ENCODE measurements at regions not wholly inside any gene's neighbourhood (a gene's known extent, or its start where the extent isn't known, plus 50 kb on each side); places are given as distances from the start of the nearest gene placed in this dataset.
"Not testable (repeated sequence)": the region's sequence is repeated elsewhere in the genome, so short reads cannot be mapped to it uniquely, and the experiment has no call there.

DNA sequence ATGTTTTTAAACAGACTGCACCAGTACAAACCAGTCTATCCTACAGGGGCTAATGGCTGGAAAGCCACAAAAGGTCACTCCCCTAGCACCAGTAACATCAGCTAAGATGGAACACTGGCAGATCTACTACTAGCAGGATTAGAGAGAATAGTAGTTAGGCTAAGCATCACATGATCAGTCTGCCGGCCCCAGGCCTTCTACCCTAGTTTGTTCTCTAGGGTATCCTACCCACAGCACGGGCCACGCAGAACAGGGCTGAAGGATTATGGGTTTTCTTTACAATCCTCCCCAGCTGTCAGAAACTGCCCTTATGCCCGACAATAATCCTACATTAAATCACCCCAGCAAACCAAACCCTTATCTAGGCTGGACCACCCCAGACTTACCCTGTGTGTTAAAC lies 156.0 kb downstream of the LY86 start:
- H3K36me3 ChIP-seq: no peaks in the 10 kb centered on the region
- no peak for ATAC-seq
- no peaks in the 10 kb centered on the region for H3K9me3 ChIP-seq
- no peak for TF ChIP-seq POLR2A (IDR thresholded peaks at IDR 0.05)
- TF ChIP-seq, protein P1, sequence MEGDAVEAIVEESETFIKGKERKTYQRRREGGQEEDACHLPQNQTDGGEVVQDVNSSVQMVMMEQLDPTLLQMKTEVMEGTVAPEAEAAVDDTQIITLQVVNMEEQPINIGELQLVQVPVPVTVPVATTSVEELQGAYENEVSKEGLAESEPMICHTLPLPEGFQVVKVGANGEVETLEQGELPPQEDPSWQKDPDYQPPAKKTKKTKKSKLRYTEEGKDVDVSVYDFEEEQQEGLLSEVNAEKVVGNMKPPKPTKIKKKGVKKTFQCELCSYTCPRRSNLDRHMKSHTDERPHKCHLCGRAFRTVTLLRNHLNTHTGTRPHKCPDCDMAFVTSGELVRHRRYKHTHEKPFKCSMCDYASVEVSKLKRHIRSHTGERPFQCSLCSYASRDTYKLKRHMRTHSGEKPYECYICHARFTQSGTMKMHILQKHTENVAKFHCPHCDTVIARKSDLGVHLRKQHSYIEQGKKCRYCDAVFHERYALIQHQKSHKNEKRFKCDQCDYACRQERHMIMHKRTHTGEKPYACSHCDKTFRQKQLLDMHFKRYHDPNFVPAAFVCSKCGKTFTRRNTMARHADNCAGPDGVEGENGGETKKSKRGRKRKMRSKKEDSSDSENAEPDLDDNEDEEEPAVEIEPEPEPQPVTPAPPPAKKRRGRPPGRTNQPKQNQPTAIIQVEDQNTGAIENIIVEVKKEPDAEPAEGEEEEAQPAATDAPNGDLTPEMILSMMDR (IDR thresholded peaks at IDR 0.05): no peak
- DNase-seq: no peak
- no peak overlapping the region for H3K4me3 ChIP-seq
- intact Hi-C loops (cut with DNase I): loop anchor here in 2 of 10 donors (10.0 kb wide), 2 partner anchors 80 to 250 kb away; no protein-coding TSS in a partner anchor
- no peaks in the 10 kb centered on the region for H3K27me3 ChIP-seq
- H3K27ac ChIP-seq: no peak overlapping the region
- WGBS, 4 donors: 73 to 81% (median 77%) methylated on average over 4 of the region's 4 CpGs
- peaks cover 0 to 55% (median 18%) of the 10 kb centered on the region in 12 donors for H3K4me1 ChIP-seq

DNA sequence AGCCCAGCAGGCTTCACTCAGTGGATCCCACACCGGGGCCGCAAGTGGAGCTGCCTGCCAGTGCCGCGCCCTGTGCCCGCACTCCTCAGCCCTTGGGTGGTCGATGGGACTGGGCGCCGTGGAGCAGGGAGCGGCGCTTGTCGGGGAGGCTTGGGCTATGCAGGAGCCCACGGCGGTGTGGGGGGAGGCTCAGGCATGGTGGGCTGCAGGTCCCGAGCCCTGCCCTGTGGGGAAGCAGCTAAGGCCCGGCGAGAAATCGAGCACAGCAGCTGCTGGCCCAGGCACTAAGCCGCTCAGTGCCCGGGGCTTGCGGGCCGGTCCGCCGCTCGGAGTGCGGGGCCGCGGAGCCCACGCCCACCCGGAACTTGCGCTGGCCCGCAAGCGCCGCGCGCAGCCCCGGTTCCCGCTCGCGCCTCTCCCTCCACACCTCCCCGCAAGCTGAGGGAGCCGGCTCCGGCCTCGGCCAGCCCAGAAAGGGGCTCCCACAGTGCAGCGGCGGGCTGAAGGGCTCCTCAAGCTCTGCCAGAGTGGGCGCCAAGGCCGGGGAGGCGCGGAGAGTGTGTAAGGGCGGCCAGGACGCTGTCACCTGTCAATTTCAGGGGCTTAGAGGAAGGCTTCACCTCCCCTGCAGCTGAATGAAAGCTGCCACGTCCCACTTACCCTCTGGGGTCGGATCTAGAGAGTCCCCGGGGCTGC lies 157.3 kb downstream of the LY86 start:
- Histone ChIP-seq H3K4me3 (peak overlapping the region in 2 of 12 donors; percentile 9 to 15), H3K4me1 (peaks cover 0 to 58% (median 30%) of the 10 kb centered on the region in 12 donors), H3K27ac (peak overlapping the region; percentile 62 to 95 (median 88))
- not testable (repeated sequence) for DNase-seq, H3K9me3 ChIP-seq, H3K36me3 ChIP-seq, ATAC-seq, H3K27me3 ChIP-seq
- intact Hi-C loops (cut with DNase I): loop anchor here in 5 of 10 donors (5.0 to 10.0 kb wide), 4 partner anchors 79 to 249 kb away; no protein-coding TSS in a partner anchor
- 93 to 95% (median 94%) methylated on average over 23 to 54 of the region's 54 CpGs for WGBS, 4 donors

DNA sequence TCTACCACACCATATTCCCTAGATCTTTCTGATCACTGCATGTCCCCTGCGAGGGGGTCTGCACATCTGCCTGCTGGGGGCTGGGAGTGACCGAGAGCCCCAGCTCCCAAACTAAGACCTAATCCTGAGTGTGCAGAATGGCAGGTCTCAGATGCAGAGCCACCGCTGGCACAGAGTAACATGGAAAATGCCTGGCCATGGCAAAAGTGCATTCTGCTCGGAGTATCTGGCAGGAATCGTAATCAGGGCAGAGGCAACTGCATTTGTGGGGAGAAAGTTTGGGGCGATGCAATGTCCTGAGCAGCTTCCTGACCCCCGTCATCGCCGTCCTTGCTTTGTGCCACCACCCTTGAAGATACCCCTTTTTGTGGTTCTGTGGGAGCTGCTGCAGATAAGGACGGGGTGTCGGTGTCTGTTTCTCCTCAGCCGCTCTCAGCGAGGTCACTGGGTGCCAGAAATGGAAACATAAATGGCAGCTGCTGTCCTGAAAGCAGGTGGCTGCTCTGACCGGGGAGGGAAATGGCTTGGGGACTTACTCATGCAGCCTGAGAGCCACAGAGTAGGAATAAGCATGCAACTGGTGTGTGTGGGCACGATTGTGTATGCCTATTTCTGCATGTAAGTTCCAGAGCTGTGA lies 157.9 kb downstream of the LY86 start:
- peak overlapping the region; percentile 62 to 95 (median 88) for H3K27ac ChIP-seq
- no peaks in the 10 kb centered on the region for H3K36me3 ChIP-seq
- ATAC-seq: peak; percentile 63 to 74 (median 72)
- peak in 4 of 5 donors; percentile 52 to 85 (median 75) for DNase-seq
- no peaks in the 10 kb centered on the region for H3K9me3 ChIP-seq
- peaks cover 0 to 58% (median 37%) of the 10 kb centered on the region in 12 donors for H3K4me1 ChIP-seq
- TF ChIP-seq, protein P1 (IDR thresholded peaks at IDR 0.05): no peak
- TF ChIP-seq POLR2A (IDR thresholded peaks at IDR 0.05): no peak
- peak overlapping the region in 3 of 12 donors; percentile 9 to 19 (median 15) for H3K4me3 ChIP-seq
- 32 to 65% (median 44%) methylated on average over 15 of the region's 15 CpGs for WGBS, 4 donors
- intact Hi-C loops (cut with DNase I): loop anchor here in 5 of 10 donors (5.0 to 10.0 kb wide), 4 partner anchors 78 to 248 kb away; no protein-coding TSS in a partner anchor
- H3K27me3 ChIP-seq: no peaks in the 10 kb centered on the region

DNA sequence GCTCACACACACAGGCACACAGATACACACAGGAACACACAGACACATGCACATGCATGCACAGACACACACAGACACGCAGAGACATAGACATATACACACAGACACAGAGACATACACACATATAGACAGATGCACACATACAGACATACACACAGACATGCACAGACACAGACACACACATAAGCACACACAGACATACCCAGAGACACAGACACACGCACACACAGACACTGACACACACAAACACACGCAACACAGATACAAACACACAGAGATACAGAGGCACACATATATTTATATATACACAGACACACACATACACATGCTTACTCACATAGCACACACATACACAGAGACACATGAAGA lies 158.4 kb downstream of the LY86 start:
- WGBS, 4 donors: 91 to 96% (median 91%) methylated on average over 3 of the region's 3 CpGs
- TF ChIP-seq, protein P1 (IDR thresholded peaks at IDR 0.05): no peak
- no peak for TF ChIP-seq POLR2A (IDR thresholded peaks at IDR 0.05)
- H3K27me3 ChIP-seq: no peaks in the 10 kb centered on the region
- peak overlapping the region in 10 of 12 donors; percentile 62 to 95 (median 90) for H3K27ac ChIP-seq
- H3K36me3 ChIP-seq: no peaks in the 10 kb centered on the region
- DNase-seq (no peak), ATAC-seq (no peak)
- H3K4me3 ChIP-seq: no peak overlapping the region
- intact Hi-C loops (cut with DNase I): loop anchor here in 5 of 10 donors (5.0 to 10.0 kb wide), 4 partner anchors 78 to 248 kb away; no protein-coding TSS in a partner anchor
- no peaks in the 10 kb centered on the region for H3K9me3 ChIP-seq
- H3K4me1 ChIP-seq: peaks cover 0 to 59% (median 42%) of the 10 kb centered on the region in 12 donors

Data from heart left ventricle (tissue), 16 donors.